ENCODE measurements at regions not wholly inside any gene's neighbourhood (a gene's known extent, or its start where the extent isn't known, plus 50 kb on each side); places are given as distances from the start of the nearest gene placed in this dataset.

- no peak for TF ChIP-seq CTCF (IDR thresholded peaks at IDR 0.05)
- no peak for TF ChIP-seq POLR2A (IDR thresholded peaks at IDR 0.05)
These were observed 88.2 kb downstream of the GLUD2 start for GRCh38 chrX:121135488-121136207.
